ENCODE measurements at regions not wholly inside any gene's neighbourhood (a gene's known extent, or its start where the extent isn't known, plus 50 kb on each side); places are given as distances from the start of the nearest gene placed in this dataset.

DNA sequence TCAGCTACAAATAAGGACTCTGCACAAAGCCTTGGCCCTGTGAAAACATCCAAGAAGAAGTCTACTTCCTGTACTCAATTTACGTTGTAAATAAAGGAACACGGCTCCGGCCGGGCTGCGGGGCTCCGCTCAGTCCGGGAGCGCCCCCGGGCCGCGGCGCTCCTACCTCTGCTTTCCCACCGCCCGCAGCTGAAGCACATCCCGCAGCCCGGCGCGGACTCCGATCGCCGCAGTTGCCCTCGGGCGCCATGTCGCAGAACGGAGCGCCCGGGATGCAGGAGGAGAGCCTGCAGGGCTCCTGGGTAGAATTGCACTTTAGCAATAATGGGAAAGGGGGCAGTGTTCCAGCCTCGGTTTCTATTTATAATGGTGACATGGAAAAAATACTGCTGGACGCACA lies 502.3 kb upstream of the FOXG1 start:
- Histone ChIP-seq H3K9me3 (ENCODE audit: control insufficient read depth in 2 of 2, low read length in 2 of 2) (peaks cover 8 to 23% of the 10 kb centered on the region in 2 experiments), H3K36me3 (ENCODE audit: control insufficient read depth, insufficient read depth, low read length) (no peaks in the 10 kb centered on the region), H3K4me3 (ENCODE audit: low read depth, low read length) (no peak overlapping the region), H3K27ac (ENCODE audit: insufficient read depth, low read length, poor library complexity, severe bottlenecking) (no peak overlapping the region), H3K4me1 (ENCODE audit: control insufficient read depth, insufficient read depth, low read length, poor library complexity, severe bottlenecking) (no peaks in the 10 kb centered on the region), H3K27me3 (ENCODE audit: control insufficient read depth, insufficient read depth, low read length) (no peaks in the 10 kb centered on the region)
- H3K9me3 Mint-ChIP-seq, result peaks cover 0 to 47% (median 13%) of the 10 kb centered on the region in 7 donors
- H3K27me3 Mint-ChIP-seq, result no peaks in the 10 kb centered on the region
- no peak overlapping the region for H3K4me3 Mint-ChIP-seq
- no peak for DNase-seq
- H3K27ac Mint-ChIP-seq, result no peak overlapping the region
- H3K4me1 Mint-ChIP-seq, result no peaks in the 10 kb centered on the region
- H3K36me3 Mint-ChIP-seq, result no peaks in the 10 kb centered on the region
- ATAC-seq (ENCODE audit: low read depth in 2 of 2), result no peak

DNA sequence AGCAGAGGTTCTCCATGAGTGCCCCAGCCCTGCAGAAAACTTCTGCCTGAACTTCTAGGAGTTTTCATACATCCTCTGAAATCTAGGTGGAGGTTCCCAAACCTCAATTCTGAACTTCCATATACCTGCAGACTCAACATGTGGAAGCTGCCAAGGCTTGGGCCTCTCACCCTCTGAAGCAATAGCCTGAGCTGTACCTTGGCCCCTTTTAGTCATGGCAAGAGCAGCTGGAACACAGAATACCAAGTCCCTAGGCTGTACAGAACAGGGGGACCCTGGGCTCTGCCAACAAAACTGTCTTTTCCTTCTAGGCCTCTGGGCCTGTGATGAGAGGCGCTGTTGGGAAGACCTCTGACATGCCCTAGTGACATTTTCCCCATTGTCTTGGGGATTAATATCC lies 494.3 kb upstream of the FOXG1 start:
- ATAC-seq (ENCODE audit: low read depth in 2 of 2) (no peak), DNase-seq (no peak)
- no peaks in the 10 kb centered on the region for H3K27me3 Mint-ChIP-seq
- H3K27ac ChIP-seq (ENCODE audit: insufficient read depth, low read length, poor library complexity, severe bottlenecking), result no peak overlapping the region
- H3K36me3 Mint-ChIP-seq, result no peaks in the 10 kb centered on the region
- peaks cover 0 to 51% (median 13%) of the 10 kb centered on the region in 7 donors for H3K9me3 Mint-ChIP-seq
- H3K4me1 ChIP-seq (ENCODE audit: control insufficient read depth, insufficient read depth, low read length, poor library complexity, severe bottlenecking), result no peaks in the 10 kb centered on the region
- no peaks in the 10 kb centered on the region for H3K4me1 Mint-ChIP-seq
- peaks cover 5 to 17% of the 10 kb centered on the region in 2 experiments for H3K9me3 ChIP-seq (ENCODE audit: control insufficient read depth in 2 of 2, low read length in 2 of 2)
- H3K27me3 ChIP-seq (ENCODE audit: control insufficient read depth, insufficient read depth, low read length), result no peaks in the 10 kb centered on the region
- H3K36me3 ChIP-seq (ENCODE audit: control insufficient read depth, insufficient read depth, low read length), result no peaks in the 10 kb centered on the region
- H3K27ac Mint-ChIP-seq, result no peak overlapping the region
- no peak overlapping the region for H3K4me3 ChIP-seq (ENCODE audit: low read depth, low read length)
- H3K4me3 Mint-ChIP-seq, result no peak overlapping the region

DNA sequence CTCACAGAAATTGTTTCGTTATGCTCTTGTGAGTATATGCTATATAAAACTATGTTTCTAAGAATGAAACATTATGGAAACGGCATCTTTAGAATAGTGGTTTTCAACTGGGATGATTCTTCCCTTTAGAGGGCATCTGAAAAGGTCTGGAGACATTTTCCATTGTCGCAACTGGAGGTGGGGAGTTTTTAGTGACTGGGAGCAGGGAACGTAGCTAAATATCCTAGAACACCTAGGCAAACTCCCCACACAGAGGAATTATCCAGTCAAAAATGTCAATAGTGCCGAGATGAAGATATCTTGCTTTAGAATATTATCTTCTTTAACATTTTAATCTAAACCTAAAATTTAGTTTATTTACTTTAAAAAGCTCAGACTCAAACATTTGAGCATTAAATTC lies 486.1 kb upstream of the FOXG1 start:
- H3K4me1 Mint-ChIP-seq, result no peaks in the 10 kb centered on the region
- H3K36me3 Mint-ChIP-seq, result no peaks in the 10 kb centered on the region
- no peak overlapping the region for H3K4me3 Mint-ChIP-seq
- Histone ChIP-seq H3K36me3 (ENCODE audit: control insufficient read depth, insufficient read depth, low read length) (no peaks in the 10 kb centered on the region), H3K27ac (ENCODE audit: insufficient read depth, low read length, poor library complexity, severe bottlenecking) (no peak overlapping the region), H3K9me3 (ENCODE audit: control insufficient read depth in 2 of 2, low read length in 2 of 2) (peaks cover 2 to 7% of the 10 kb centered on the region in 2 experiments), H3K4me3 (ENCODE audit: low read depth, low read length) (no peak overlapping the region), H3K27me3 (ENCODE audit: control insufficient read depth, insufficient read depth, low read length) (no peaks in the 10 kb centered on the region), H3K4me1 (ENCODE audit: control insufficient read depth, insufficient read depth, low read length, poor library complexity, severe bottlenecking) (no peaks in the 10 kb centered on the region)
- H3K9me3 Mint-ChIP-seq, result peaks cover 0 to 14% (median 5%) of the 10 kb centered on the region in 7 donors
- no peaks in the 10 kb centered on the region for H3K27me3 Mint-ChIP-seq
- H3K27ac Mint-ChIP-seq, result no peak overlapping the region
- ATAC-seq (ENCODE audit: low read depth in 2 of 2) (no peak), DNase-seq (no peak)

DNA sequence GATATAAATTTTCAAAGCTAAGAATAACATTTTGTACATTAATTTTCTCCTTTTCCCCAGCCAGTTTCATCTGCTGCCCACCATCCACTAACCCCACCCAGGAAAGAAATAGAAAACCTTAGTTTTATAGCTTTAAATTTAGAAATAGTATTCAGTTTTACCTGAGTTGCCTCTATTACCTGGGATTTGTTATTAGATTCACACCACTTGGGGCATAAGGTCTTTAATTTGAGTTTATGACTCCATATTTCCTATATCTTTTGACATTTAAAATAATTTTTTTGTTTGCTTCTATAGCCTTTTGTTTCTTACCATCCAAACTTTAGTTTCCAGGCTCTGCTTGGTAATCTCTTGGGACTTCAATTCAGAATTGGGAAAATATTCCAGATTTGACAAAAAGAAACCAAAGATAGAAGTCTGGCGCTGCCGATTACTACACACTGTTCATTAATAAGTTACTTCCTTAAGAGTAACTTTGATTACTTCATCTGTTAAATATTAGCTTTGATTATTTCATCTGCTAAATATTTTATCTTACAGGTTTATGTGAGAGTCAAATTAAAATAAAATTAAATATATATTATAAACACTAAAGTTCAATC lies 485.5 kb upstream of the FOXG1 start:
- no peak overlapping the region for H3K4me3 Mint-ChIP-seq
- no peaks in the 10 kb centered on the region for H3K4me1 Mint-ChIP-seq
- H3K9me3 ChIP-seq (ENCODE audit: control insufficient read depth in 2 of 2, low read length in 2 of 2), result peaks cover 6 to 7% of the 10 kb centered on the region in 2 experiments
- no peaks in the 10 kb centered on the region for H3K4me1 ChIP-seq (ENCODE audit: control insufficient read depth, insufficient read depth, low read length, poor library complexity, severe bottlenecking)
- H3K27ac ChIP-seq (ENCODE audit: insufficient read depth, low read length, poor library complexity, severe bottlenecking), result no peak overlapping the region
- ATAC-seq (ENCODE audit: low read depth in 2 of 2) (no peak), DNase-seq (no peak)
- no peaks in the 10 kb centered on the region for H3K36me3 Mint-ChIP-seq
- peaks cover 0 to 18% (median 6%) of the 10 kb centered on the region in 7 donors for H3K9me3 Mint-ChIP-seq
- H3K36me3 ChIP-seq (ENCODE audit: control insufficient read depth, insufficient read depth, low read length), result no peaks in the 10 kb centered on the region
- H3K4me3 ChIP-seq (ENCODE audit: low read depth, low read length), result no peak overlapping the region
- no peaks in the 10 kb centered on the region for H3K27me3 ChIP-seq (ENCODE audit: control insufficient read depth, insufficient read depth, low read length)
- H3K27me3 Mint-ChIP-seq, result no peaks in the 10 kb centered on the region
- H3K27ac Mint-ChIP-seq, result no peak overlapping the region

DNA sequence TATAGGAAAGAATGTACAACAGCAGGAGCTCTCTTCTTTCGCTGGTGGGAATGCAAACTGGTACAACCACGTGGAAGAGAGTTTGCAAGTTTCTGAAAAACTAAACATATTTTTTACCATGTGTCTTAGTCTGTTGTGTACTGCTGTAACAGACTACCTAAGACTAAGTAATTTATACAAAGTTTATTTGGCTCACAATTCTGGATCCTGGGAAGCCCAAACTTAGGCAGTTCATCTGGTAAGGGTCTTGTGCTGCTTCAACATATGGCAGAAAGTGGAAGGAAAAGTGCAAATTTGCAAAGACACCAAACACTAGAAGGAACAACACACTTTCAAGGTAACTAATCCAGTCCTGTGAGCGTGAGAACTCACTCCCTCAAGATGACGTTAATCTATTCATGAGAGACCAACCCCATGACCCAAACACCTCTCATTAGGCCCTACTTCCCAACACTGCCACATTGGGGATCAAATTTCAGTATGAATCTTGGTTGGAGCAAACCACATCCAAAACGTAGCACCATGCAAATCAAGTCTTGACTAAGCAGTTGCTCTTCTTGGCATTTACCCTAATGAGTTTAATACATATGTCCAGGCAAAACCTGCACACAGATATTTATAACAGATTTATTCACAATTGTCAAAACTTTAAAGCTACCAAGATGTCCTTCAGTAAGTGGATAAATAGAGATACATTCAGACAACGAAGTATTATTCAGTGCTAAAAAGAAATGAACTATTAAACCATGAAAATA lies 481.9 kb upstream of the FOXG1 start:
- H3K4me3 ChIP-seq (ENCODE audit: low read depth, low read length), result no peak overlapping the region
- no peak overlapping the region for H3K27ac ChIP-seq (ENCODE audit: insufficient read depth, low read length, poor library complexity, severe bottlenecking)
- H3K4me1 Mint-ChIP-seq, result no peaks in the 10 kb centered on the region
- no peaks in the 10 kb centered on the region for H3K27me3 ChIP-seq (ENCODE audit: control insufficient read depth, insufficient read depth, low read length)
- H3K27ac Mint-ChIP-seq, result no peak overlapping the region
- no peak overlapping the region for H3K4me3 Mint-ChIP-seq
- no peaks in the 10 kb centered on the region for H3K27me3 Mint-ChIP-seq
- peaks cover 0 to 6% of the 10 kb centered on the region in 2 experiments for H3K9me3 ChIP-seq (ENCODE audit: control insufficient read depth in 2 of 2, low read length in 2 of 2)
- peaks cover 2 to 22% (median 5%) of the 10 kb centered on the region in 7 donors for H3K9me3 Mint-ChIP-seq
- ATAC-seq (ENCODE audit: low read depth in 2 of 2) (no peak), DNase-seq (no peak)
- no peaks in the 10 kb centered on the region for H3K4me1 ChIP-seq (ENCODE audit: control insufficient read depth, insufficient read depth, low read length, poor library complexity, severe bottlenecking)
- no peaks in the 10 kb centered on the region for H3K36me3 Mint-ChIP-seq
- no peaks in the 10 kb centered on the region for H3K36me3 ChIP-seq (ENCODE audit: control insufficient read depth, insufficient read depth, low read length)

DNA sequence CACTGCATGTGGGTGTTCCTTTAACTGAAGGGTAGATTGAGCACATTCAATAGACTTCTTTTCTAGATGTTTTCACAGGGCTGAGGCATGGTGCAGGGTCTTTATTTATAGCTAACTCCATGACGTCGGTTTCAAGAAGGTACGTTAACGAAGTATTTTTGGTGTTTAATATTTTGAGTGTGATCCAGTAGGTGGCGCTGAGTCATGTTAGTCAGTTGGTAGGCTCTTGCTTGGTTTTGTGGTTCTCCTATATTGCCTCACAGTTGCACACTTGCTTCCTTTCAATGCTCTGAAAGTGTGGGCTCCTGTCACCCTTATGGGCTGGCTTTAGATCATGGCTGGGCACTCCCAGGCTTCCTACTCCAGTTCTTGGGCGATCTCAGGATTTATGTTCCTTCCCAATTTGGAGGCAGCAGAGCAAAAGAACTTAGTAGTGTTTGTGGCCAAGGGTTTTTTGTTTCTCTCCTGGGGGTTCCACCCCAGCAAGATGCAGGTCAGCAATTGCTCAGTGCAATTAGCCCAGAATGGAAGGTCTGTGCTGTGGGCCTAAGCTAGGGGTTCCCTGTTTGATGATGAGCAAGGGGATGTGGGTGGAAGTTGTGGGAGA lies 471.6 kb upstream of the FOXG1 start:
- Histone ChIP-seq H3K27me3 (ENCODE audit: control insufficient read depth, insufficient read depth, low read length) (no peaks in the 10 kb centered on the region), H3K4me1 (ENCODE audit: control insufficient read depth, insufficient read depth, low read length, poor library complexity, severe bottlenecking) (no peaks in the 10 kb centered on the region), H3K4me3 (ENCODE audit: low read depth, low read length) (no peak overlapping the region), H3K9me3 (ENCODE audit: control insufficient read depth in 2 of 2, low read length in 2 of 2) (peaks cover 2 to 28% of the 10 kb centered on the region in 2 experiments), H3K36me3 (ENCODE audit: control insufficient read depth, insufficient read depth, low read length) (no peaks in the 10 kb centered on the region), H3K27ac (ENCODE audit: insufficient read depth, low read length, poor library complexity, severe bottlenecking) (no peak overlapping the region)
- Mint-ChIP-seq H3K36me3 (no peaks in the 10 kb centered on the region), H3K4me3 (no peak overlapping the region), H3K27ac (no peak overlapping the region), H3K9me3 (peaks cover 0 to 56% (median 15%) of the 10 kb centered on the region in 7 donors), H3K4me1 (no peaks in the 10 kb centered on the region), H3K27me3 (no peaks in the 10 kb centered on the region)
- no peak for DNase-seq
- ATAC-seq (ENCODE audit: low read depth in 2 of 2), result no peak

DNA sequence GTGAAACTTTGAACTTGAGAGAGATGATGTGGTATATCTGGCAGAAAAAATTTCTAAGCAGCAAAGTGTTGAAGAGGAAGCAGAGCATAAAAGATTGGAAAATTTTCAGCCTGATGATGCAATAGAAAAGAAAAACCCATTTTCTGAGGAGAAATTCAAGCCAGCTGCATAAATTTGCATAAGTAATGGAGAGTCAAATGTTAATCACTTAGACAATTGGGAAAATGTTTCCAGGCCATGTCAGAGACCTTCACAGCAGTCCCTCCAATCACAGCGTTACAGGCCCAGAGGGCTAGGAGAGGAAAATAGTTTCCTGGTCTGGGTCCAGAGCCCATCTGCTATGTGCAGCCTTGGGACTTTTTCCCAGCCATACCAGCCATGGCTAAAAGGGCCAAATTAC lies 469.0 kb upstream of the FOXG1 start:
- Mint-ChIP-seq H3K4me3 (no peak overlapping the region), H3K36me3 (no peaks in the 10 kb centered on the region), H3K27me3 (no peaks in the 10 kb centered on the region), H3K27ac (no peak overlapping the region), H3K9me3 (peaks cover 0 to 50% (median 15%) of the 10 kb centered on the region in 7 donors), H3K4me1 (no peaks in the 10 kb centered on the region)
- DNase-seq, result no peak
- Histone ChIP-seq H3K9me3 (ENCODE audit: control insufficient read depth in 2 of 2, low read length in 2 of 2) (peaks cover 2 to 41% of the 10 kb centered on the region in 2 experiments), H3K27ac (ENCODE audit: insufficient read depth, low read length, poor library complexity, severe bottlenecking) (no peak overlapping the region), H3K4me1 (ENCODE audit: control insufficient read depth, insufficient read depth, low read length, poor library complexity, severe bottlenecking) (no peaks in the 10 kb centered on the region), H3K36me3 (ENCODE audit: control insufficient read depth, insufficient read depth, low read length) (no peaks in the 10 kb centered on the region), H3K4me3 (ENCODE audit: low read depth, low read length) (no peak overlapping the region), H3K27me3 (ENCODE audit: control insufficient read depth, insufficient read depth, low read length) (no peaks in the 10 kb centered on the region)
- no peak for ATAC-seq (ENCODE audit: low read depth in 2 of 2)

Data from CD4-positive, CD25-positive, alpha-beta regulatory T cell (primary cell).